ENCODE measurements at regions not wholly inside any gene's neighbourhood (a gene's known extent, or its start where the extent isn't known, plus 50 kb on each side); places are given as distances from the start of the nearest gene placed in this dataset.
A peak's percentile ranks its signal among the peaks of the same experiment; 100 is the strongest.

- in situ Hi-C loops (cut with HindIII; ENCODE audit: low pct_ligation_motif_present, low pct_unique_long_range_greater_than_20kb, low sequenced_read_pairs), result no loop called here
- DNase-seq, result no peak
Observed at GRCh38 chr12:58238411-58238810, 297.0 kb downstream of the ATP23 start.

- in situ Hi-C loops (cut with HindIII; ENCODE audit: low pct_ligation_motif_present, low pct_unique_long_range_greater_than_20kb, low sequenced_read_pairs), result no loop called here
- no peak for DNase-seq
Observed at GRCh38 chr12:58241099-58241498, 299.7 kb downstream of the ATP23 start.

DNA sequence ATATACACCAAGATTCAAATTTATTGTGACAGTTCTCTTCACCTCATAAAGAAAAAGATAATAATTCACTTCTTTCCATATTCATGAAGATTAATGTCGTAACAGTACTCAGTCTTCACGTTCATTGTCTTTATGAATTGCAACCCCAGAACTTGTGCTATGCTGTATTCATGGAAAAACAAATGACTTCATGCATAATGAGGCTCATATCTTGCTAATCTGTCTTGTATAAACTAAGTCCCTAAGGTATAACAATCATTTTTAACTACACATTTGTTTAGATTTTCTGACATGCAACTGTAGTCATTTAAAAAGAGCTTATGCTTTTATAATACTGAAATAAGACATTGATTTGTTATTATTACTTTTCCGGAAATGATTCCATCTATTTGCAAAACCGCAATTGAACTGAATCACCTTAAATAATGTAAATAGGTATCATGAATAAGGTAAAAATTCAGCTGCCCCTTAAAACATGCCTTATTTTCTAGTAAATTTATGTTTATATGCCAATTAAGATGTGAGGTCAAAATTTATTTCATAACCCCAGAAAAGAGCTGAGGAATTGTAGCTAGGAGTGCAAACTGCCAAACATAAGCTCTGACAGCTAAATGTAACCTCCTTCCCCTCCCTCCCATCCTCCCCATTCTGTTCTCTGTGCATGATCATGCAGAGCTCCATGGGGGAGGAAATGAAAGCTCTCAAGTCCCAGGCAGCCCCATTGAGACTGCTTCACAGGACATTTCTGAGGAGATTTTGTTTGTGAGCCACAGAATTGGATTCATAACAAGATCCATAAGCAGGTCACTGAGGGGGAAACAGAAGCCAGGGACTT is 301.6 kb downstream of the ATP23 start:
- DNase-seq, result no peak

DNA sequence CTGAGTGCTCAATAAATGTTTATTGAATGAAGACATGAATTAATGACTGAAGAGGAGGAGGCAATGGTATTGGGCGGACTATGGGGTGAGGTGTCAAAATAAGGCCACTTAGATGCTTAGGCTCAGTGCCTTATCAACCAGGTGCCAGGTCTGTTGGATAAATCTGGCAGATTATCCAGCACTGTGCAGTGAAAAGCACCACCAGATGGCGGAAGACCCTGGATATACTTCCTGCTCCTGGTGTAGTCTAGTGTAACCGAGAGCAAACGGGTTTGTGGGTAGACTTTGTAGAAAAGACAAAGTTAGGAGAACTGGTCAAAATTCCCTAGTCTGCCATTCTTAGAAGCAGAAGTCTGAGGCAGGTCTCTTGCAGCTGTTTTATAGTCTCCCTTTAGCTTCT is 306.3 kb downstream of the ATP23 start:
- in situ Hi-C loops (cut with HindIII; ENCODE audit: low pct_ligation_motif_present, low pct_unique_long_range_greater_than_20kb, low sequenced_read_pairs), result no loop called here
- peak; percentile 13 for DNase-seq

More for the DNA sequence above, 301.6 kb downstream of the ATP23 start:
- in situ Hi-C loops (cut with HindIII; ENCODE audit: low pct_ligation_motif_present, low pct_unique_long_range_greater_than_20kb, low sequenced_read_pairs), result no loop called here

- in situ Hi-C loops (cut with HindIII; ENCODE audit: low pct_ligation_motif_present, low pct_unique_long_range_greater_than_20kb, low sequenced_read_pairs), result no loop called here
Observed at GRCh38 chr12:58248599-58248998, 307.2 kb downstream of the ATP23 start.

DNA sequence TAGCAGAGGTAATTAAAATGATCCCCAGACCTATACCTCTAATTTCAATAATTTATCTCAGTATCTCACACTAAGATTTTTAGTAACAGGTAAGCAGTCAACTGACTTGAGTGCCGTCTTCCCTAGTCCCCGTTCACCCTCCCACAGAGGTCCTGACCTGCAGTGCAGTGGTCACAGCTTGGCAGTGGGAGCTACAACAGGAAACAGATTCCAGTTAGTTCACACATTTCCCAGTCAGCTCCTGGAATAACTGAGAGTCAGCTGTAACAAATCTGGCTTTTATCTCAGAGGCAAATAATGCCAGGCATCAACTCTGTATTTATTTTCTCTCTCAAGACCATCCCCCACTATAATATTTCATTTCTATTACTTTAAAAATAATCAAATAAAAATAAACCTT is 308.2 kb downstream of the ATP23 start:
- DNase-seq, result no peak
- in situ Hi-C loops (cut with HindIII; ENCODE audit: low pct_ligation_motif_present, low pct_unique_long_range_greater_than_20kb, low sequenced_read_pairs), result no loop called here

More at GRCh38 chr12:58248599-58248998, 307.2 kb downstream of the ATP23 start:
- no peak for DNase-seq

DNA sequence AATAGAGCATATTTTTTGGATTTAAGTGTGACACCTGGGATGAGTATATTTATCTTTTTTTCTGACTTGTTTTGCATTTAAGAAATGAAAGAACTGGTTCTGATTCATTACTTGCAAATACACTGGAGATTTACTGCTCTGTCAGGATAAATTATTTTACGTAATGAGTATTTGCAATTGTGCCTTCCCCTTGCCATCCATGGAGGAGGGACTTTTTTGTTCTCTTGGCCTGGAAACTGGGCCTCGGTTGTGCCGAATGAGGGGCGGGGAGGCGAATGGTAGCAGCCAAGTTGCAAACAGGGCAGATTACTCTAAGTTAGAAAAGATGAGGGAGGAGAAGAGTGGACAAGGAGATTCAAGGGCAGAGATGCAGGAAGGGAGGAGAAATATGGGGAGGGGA is 308.7 kb downstream of the ATP23 start:
- in situ Hi-C loops (cut with HindIII; ENCODE audit: low pct_ligation_motif_present, low pct_unique_long_range_greater_than_20kb, low sequenced_read_pairs), result no loop called here
- DNase-seq, result no peak

DNA sequence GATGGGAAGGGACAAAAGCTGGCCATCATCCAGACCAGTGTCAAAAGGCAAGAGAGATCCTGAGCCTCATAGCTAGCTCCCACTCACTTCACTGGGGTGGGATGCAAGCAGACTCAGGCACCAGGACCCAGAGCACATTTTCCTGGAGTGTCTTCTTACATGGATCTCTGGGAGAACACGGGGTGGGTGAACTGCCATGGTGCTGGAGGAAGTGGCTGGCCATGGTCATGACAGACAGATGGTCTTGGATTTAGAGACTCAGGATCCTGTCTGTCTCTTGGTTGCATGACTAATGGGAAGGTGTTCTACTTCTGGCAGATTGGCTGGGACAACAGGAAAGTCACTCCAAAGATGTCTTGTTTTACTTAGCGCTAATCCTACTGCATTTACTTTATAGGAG is 311.5 kb downstream of the ATP23 start:
- in situ Hi-C loops (cut with HindIII; ENCODE audit: low pct_ligation_motif_present, low pct_unique_long_range_greater_than_20kb, low sequenced_read_pairs), result no loop called here
- no peak for DNase-seq

- in situ Hi-C loops (cut with HindIII; ENCODE audit: low pct_ligation_motif_present, low pct_unique_long_range_greater_than_20kb, low sequenced_read_pairs), result no loop called here
- no peak for DNase-seq
Observed at GRCh38 chr12:58253663-58254062, 312.3 kb downstream of the ATP23 start.

GRCh38 chr12:58254463-58255100 is 313.2 kb downstream of the ATP23 start:
- no peak for DNase-seq
- in situ Hi-C loops (cut with HindIII; ENCODE audit: low pct_ligation_motif_present, low pct_unique_long_range_greater_than_20kb, low sequenced_read_pairs), result no loop called here

- in situ Hi-C loops (cut with HindIII; ENCODE audit: low pct_ligation_motif_present, low pct_unique_long_range_greater_than_20kb, low sequenced_read_pairs), result no loop called here
Observed at GRCh38 chr12:58262796-58263195, 321.4 kb downstream of the ATP23 start.

GRCh38 chr12:58263816-58264215 is 322.4 kb downstream of the ATP23 start:
- no peak for DNase-seq
- in situ Hi-C loops (cut with HindIII; ENCODE audit: low pct_ligation_motif_present, low pct_unique_long_range_greater_than_20kb, low sequenced_read_pairs), result no loop called here

More at GRCh38 chr12:58262796-58263195, 321.4 kb downstream of the ATP23 start:
- no peak for DNase-seq

DNA sequence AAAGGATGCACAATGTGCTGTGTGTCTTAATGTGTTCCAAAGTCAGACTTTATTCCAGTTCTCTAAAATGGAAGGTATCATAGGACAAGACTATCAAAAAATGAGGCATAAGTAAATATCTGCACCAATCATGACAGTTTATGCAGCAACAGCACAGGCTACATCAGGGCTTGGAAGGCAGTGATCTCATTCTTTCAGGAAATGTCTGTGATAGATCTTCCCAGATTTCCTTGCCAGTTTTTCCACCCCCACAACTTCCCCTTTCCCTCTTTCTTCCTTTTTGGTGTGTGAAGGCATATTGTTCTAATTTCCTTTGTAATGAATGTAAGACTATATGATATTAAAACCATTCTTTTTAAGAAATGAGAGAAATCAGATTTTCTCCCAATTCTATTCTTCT is 326.7 kb downstream of the ATP23 start:
- in situ Hi-C loops (cut with HindIII; ENCODE audit: low pct_ligation_motif_present, low pct_unique_long_range_greater_than_20kb, low sequenced_read_pairs), result no loop called here
- no peak for DNase-seq

GRCh38 chr12:58269476-58269875 is 328.1 kb downstream of the ATP23 start:
- in situ Hi-C loops (cut with HindIII; ENCODE audit: low pct_ligation_motif_present, low pct_unique_long_range_greater_than_20kb, low sequenced_read_pairs), result no loop called here
- no peak for DNase-seq

DNA sequence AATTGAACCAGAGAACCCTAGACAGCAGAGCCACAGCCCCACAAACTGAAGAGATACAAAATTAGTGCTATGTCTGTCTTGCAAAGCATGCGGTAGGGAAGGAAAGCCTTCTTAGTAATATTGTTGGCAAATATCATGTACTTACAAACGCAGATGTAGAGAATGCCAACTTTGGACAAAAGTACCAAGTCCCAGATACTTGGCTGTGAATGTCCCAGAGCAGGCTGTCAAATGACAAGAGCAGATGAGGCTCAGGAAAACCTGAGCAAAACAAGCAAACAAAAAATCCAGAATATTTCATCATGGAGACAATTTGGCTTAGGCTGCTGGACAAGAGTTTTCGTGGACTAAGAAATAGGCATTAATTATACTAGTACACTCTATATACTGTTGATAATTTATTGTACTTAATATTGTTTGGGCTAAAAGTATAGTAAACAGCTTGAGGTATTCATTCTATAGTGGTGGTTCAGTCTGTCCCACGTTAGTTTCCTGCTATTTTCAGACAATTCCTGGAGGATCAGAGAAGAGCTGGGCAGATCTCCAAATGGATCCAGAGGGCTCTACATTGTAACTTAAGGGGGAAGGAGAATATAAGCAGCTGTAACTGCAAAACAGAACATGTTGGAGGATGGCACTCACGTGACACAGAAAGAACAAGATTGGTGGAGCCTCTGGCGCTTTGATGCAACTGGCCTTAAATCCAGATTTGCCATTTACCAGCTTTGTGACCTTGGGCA is 329.8 kb downstream of the ATP23 start:
- DNase-seq, result no peak
- in situ Hi-C loops (cut with HindIII; ENCODE audit: low pct_ligation_motif_present, low pct_unique_long_range_greater_than_20kb, low sequenced_read_pairs), result no loop called here

GRCh38 chr12:58272461-58272860 is 331.1 kb downstream of the ATP23 start:
- DNase-seq, result no peak
- in situ Hi-C loops (cut with HindIII; ENCODE audit: low pct_ligation_motif_present, low pct_unique_long_range_greater_than_20kb, low sequenced_read_pairs), result no loop called here

GRCh38 chr12:58277231-58277630 is 335.9 kb downstream of the ATP23 start:
- in situ Hi-C loops (cut with HindIII; ENCODE audit: low pct_ligation_motif_present, low pct_unique_long_range_greater_than_20kb, low sequenced_read_pairs), result no loop called here
- no peak for DNase-seq

DNA sequence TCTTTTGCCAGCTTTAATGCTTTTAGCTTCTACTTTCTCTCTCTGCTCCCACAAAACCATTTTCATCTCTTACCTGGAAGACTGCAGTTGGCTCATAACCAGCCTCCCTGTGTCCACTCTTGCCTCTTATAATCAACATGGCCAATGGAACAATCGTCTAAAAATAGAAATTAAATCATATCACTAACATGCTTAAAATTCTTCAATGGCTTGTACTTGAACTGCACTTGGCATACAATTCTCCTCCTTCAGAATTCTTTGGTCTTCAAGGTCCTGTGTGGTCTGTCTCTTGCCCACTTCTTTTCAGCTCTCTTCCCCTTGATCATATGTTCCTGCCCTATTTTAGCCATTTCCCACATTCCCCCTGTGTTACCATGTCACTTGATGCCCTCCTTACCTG is 342.2 kb downstream of the ATP23 start:
- no peak for DNase-seq
- in situ Hi-C loops (cut with HindIII; ENCODE audit: low pct_ligation_motif_present, low pct_unique_long_range_greater_than_20kb, low sequenced_read_pairs), result no loop called here

GRCh38 chr12:58285551-58285950 is 344.2 kb downstream of the ATP23 start:
- in situ Hi-C loops (cut with HindIII; ENCODE audit: low pct_ligation_motif_present, low pct_unique_long_range_greater_than_20kb, low sequenced_read_pairs), result no loop called here
- DNase-seq, result no peak

All from ACHN (cell line).